Erythroblast (primary cell): ENCODE measurements at regions not wholly inside any gene's neighbourhood (a gene's known extent, or its start where the extent isn't known, plus 50 kb on each side); places are given as distances from the start of the nearest gene placed in this dataset.

Experiments used
- GATA1 ChIP-seq: IDR thresholded peaks from 2 replicates; pipeline ENCODE4 v1.6.1; 2011; ENCODE audit warnings: low read depth, mild to moderate bottlenecking, control low read depth, low read length, moderate library complexity
- POLR2A ChIP-seq: IDR thresholded peaks from 2 replicates; pipeline ENCODE4 v1.6.1; 2011; ENCODE audit warnings: mild to moderate bottlenecking, low read length

DNA sequence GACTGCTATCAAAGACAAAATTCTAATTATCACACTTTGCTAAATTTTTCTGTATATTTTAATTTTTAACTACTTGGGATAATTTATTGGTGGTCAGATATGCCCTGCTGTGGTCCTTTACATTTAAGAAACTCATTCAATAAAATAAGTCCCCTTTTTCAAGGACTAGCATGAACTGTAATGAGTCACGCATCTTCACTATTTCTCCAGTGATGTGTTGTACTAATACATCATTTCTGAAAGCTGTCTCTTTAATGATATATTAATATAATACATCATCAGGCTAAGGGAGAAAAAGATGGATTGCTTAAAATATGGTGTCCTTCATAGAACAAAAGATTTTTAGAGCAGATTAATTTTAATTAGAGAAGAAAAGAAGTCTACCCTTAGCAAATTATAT lies 901.4 kb downstream of the DIPK2A start:
- TF ChIP-seq POLR2A = no peak
- TF ChIP-seq GATA1 = no peak
